Occipital lobe (tissue), 1 donor: ENCODE measurements at regions not wholly inside any gene's neighbourhood (a gene's known extent, or its start where the extent isn't known, plus 50 kb on each side); places are given as distances from the start of the nearest gene placed in this dataset.
"Not testable (repeated sequence)": the region's sequence is repeated elsewhere in the genome, so short reads cannot be mapped to it uniquely, and the experiment has no call there.

ENCODE experiments used
- DNase-seq: peaks from one replicate; lab custom pipeline; 2025; lab: John Stamatoyannopoulos, UW

DNA sequence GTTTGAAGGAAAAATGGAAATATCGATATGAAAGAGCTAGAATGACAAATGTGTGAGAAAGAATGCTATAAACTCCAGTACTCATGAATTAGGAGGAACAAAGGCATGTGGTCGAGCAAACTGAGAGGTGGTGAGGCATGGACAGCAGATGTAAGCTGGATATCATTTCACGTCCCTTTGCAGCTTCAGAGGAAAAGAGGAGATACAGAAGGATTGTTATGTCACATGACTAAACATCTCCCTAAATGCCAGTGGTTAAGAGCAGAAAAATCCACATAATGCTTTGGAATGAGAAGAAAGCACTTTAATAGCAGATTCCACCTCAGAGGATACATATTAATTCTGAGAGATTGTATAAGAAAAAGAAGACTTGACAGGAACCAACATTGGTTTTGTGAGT lies 248.7 kb downstream of the ZIC4 start:
- no peak for DNase-seq

DNA sequence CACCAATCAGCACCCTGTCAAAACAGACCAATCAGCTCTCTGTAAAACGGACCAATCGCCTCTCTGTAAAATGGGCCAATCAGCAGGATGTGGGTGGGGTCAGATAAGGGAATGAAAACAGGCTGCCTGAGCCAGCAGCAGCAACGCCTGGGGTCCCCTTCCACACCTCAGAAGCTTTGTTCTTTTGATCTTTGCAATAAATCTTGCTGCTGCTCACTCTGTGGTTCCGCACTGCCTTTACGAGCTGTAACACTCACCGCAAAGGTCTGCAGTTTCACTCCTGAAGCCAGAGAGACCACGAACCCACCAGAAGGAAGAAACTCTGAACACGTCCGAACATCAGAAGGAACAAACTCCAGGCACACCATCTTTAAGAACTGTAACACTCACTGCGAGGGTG lies 251.4 kb downstream of the ZIC4 start:
- not testable (repeated sequence) for DNase-seq

DNA sequence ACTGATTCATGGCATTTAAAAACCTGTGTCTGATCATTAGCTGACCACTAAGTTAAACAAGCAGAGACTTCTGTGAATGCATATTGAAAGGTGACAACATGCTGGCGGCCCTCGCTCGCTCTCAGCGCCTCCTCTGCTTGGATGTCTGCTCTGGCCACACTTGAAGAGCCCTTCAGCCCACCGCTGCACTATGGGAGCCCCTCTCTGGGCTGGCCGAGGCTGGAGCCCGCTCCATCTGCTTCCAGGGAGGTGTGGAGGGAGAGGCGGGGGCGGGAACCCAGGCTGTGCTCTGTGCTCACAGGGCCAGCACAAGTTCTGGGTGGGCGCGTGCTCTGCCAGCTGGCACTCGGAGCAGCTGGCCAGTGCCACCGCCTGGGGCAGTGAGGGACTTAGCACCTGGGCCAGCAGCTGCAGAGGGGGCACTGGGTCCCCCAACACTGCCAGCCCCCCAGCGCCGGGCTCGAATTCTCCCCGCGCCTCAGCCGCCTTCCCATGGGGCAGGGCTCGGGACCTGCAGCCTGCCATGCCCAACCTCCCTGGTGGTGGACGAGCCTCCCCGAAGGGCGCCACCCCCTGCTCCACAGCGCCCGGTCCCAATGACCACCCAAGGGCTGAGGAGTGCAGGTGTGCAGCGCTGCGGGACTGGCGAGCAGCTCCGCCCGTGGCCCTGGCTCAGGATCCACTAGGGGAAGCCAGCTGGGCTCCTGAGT lies 252.4 kb downstream of the ZIC4 start:
- no peak for DNase-seq

DNA sequence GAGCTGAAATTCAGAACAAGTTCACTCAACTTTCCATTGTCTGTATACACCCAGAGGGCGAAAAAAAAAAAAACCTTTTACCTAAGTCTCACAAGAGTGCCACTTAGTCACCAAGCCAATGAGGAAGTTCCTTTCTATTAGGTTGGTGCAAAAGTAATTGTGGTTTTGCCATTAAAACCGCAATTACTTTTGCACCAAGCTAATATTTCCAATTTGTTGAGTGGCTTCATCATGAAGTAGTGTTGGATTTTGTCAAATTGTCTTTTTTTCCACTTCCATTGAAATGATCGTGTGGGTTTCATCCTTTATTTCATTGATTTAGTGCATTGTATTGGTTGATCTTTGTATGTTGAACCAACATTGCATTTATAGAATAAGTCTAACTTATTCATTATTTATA lies 253.9 kb downstream of the ZIC4 start:
- DNase-seq = no peak

DNA sequence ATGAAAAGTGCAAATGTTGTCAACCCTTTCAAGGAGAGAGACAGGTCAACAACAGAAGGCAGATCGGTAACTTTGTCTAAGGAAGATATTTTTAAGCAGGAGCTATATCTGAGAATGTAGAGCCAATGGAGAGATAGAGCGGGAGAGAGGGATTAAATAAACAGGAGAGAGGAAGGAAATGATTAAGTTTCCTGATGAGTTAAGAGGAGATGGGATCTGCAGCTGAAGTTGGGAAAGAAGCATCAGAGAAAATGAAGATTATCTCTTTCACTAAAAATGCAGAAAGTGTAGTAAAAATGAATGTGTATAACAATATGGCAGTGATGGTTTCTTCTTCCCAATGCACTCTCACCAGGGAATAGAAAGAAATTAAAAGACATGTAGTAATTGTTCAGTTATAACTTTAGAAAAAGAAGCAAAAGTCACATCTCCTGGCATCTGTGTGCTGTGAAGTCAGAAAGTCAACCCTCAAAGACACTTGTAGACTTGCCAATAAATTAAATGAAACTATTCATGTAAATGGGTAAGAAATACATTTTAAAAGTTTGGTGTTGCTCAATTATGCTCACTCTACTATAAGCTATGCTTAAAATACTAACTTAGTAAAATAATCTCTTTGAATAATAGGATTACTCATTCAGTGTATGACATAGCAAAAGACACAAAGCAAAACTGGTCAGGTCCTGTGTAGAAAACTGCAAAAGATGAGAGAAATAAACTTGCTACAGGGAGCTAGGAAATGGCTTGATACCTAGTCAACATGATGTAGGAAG lies 264.6 kb downstream of the ZIC4 start:
- DNase-seq = no peak

DNA sequence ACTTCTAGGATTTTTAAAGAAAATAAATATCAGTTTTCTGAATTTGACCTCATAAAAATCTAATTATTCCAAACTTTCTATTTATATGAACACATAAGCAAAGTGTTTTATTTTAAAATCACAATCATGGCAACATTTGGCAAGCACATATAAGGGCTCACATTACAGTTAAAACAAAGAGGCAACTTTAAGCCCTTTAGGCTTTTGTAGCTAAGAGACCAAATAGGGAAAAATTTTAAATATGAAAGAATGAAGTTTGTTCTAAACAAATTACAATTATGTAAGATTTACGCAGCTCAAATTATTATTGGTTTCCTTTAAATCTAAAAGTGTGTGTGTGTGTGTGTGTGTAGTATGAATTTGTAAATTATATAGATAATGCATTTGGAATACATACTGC lies 267.0 kb downstream of the ZIC4 start:
- DNase-seq = no peak

DNA sequence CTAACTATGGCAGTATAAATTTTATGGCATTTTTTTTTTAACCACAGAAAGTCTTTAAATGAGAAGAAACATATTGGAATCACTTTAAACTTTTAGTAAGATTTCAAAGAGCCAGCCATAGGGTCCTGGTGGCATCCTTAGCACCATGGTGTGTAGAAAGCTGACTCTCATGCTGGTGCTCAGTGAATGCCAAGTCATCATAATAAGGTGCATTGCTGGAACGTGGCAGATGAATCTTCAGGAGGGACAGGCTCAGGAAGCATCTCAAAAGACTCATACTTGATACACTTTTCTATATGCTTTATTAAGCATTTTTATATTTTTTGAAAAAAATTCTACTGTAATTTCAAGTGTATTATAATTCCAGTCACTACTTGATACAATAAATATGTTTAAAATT lies 274.2 kb downstream of the ZIC4 start:
- DNase-seq = no peak

DNA sequence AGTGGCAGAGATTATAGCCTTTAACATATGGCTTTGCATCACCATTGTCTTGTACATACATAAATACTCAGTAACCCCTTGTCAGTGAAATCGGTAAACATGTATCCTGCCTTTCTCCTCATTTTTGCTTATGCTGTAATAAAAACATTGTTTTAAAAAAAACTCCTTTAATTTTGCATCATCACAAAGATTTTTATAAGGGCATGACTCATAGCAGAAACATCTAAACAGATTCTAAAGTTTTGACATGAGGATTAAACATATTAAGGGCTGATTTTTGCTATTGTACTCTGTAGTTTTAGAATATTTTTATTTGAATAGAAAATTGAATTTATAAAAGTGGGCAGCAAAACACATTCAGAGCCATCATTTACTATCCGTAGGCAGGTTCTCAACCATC lies 275.9 kb downstream of the ZIC4 start:
- DNase-seq = no peak

DNA sequence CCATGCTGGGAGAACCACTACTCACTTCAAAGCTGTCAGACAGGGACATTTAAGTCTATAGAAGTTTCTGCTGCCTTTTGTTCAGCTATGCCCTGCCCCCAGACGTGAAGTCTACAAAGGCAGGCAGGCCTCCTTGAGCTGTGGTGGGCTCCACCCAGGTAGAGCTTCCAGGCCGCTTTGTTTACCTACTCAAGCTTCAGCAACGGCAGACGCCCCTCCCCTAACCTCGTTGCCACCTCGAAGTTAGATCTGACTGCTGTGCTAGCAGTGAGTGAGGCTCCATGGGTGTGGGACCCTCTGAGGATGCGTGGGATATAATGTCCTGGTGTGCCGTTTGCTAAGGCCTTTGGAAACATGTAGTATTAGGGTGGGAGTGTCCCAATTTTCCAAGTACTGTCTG lies 276.7 kb downstream of the ZIC4 start:
- no peak for DNase-seq

DNA sequence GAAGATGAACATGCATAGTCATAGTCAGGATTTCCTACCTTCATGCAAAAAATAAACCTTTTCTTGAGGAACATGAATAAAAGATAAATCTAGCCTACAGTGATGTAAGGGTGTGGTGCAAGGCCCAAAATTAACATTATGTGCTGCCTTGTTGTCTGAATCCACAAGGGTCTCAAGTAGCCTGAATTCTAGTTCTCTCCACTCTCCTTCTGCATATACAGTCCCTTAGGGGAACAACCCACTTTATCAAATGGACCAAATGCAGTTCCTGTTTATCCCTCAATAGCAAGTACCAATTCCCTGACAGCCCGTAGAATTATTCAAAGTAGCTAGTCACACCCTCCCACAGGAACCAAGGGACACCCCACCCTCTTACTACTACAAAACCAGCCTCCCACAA lies 284.0 kb downstream of the ZIC4 start:
- DNase-seq = no peak

DNA sequence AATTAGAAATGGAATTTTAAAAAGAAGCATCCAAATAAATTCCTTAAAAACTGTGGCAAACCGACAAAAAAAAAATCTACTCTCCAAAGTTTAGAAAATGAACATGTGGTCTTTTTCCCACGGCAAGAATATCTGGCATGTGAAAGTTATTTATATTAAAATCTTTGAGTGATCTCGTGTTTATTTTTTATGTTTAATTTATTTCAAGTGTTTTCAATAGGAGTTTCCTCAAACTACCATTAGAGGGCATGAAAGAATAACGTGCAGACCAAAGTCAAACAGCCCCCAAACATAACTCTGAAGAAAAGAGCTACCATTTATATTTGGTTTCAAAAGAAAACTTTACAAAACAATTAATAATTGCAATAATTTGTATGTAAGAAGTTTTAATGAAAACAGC lies 286.4 kb downstream of the ZIC4 start:
- no peak for DNase-seq

DNA sequence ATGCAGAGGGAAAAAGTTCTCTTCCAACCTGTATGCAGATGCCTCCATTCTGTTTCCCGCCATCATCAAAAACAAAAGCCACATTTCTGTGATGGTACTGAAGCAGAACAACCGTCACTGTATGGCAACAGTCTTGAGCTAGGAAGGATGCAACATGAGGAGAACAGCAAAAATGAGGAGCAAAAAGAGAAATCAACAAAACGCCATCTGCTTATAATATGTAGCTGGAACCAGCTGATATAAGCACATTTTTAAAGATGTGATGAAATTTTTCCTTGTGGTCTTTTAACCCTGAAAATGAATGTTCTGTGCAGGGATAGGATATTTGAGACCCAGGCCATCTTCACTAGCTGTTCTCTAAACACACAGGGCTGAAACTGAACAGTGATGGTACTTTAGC lies 287.0 kb downstream of the ZIC4 start:
- DNase-seq = no peak

DNA sequence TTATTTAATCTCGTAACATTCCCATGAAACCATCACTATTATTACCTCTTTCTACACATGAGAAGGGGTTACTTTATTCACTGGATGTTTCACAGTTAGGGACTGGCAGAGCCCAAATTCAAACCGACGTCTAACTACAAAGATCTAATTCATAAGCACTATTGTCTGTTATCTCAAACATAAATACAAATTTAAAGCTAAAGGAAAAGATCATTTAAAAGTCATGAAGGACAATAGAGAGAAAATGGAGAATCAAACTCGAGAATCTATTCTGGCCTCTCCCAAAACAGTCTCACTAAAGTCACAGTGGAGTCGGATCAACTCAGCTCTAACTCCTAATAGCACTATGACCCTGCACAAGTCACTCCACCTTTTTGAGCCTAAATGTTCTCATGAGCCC lies 287.7 kb downstream of the ZIC4 start:
- DNase-seq = no peak

DNA sequence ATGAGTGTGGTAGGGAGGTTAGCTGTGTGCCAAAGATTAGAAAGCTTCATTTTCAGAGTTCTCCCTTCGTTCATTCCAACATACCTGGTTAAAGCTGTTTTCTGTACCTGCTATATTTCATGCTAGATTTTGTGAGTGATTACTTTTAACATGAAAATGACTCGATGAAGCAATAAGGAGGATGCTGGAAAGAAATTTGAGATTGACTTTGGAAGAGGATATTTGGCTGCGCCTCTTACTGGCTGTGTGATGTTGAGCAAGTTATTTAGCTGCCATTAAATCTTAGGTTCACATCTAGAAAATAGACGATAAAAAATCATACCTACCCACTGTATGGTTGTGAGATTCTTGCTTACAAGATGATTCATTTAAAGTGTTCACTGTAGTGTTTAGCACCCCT lies 288.7 kb downstream of the ZIC4 start:
- DNase-seq = no peak

DNA sequence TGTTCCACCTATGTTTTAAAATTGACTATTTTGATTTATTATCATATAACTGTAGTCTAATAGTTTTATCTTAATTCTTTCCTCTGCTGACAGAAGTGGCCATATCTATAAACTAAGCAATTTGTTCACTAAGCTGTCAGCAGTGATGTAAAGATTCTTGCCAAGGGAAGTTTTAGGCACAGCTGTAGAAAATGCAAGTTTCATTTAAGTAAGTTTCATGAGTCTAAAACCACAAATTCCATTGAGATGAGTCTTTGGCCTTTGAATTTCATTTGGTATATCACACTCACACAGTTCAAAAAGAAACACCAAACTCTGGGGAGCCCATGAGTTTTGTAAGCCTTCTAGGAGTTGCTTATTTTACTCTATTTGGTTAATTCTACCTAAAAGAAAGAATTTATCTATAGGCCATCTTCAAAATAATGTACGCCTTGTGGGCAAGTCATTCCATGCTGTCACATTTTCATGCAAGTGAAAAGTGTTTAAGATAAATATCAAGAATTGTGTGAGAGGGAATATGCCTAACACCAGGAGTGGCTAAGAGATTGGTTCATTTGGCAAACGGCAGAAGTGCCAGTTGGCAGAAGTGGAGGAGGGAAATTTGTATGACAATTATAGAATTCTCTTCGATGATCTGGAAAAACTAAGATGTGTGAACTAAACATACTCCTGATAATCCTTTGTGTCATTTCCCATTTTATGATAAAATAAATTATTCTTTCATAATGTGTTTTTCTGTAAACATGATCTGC lies 292.9 kb downstream of the ZIC4 start:
- DNase-seq = no peak

DNA sequence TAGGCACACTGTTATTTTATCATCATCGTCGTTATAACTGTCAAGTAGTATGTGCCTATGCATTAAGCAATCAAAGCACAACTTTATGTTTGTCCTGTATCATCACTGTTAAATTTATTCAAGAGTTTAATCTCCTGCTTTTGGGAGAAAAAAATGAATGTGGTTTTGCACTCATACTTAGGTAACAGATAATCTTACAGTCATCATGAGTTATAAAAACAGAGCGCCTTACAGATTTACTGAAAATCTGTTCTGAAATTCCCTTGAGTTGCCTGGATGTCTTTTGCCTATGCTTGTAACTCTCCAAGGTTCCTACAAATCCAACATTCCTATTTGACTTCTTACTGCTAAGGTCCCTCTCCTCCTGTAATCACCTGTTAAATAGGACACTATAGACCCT lies 307.3 kb downstream of the ZIC4 start:
- no peak for DNase-seq

DNA sequence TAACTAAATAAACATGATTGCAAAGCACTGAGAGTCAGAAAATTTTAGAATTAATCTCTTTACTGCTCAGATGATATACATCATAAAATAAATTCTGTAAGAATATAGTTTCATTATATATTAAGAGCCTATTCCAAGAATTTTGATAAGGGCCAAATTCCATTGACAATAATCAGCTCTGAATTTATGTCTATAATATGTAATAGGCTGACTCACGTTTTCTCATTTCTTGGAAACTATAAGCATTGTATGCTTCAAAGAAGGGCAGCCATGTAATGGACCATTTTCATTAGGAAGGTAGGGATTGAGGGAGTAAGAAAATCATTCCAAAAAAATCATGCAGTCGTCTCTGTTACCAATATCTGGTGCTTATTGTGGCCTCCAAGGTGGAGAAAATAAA lies 315.9 kb downstream of the ZIC4 start:
- DNase-seq = no peak

DNA sequence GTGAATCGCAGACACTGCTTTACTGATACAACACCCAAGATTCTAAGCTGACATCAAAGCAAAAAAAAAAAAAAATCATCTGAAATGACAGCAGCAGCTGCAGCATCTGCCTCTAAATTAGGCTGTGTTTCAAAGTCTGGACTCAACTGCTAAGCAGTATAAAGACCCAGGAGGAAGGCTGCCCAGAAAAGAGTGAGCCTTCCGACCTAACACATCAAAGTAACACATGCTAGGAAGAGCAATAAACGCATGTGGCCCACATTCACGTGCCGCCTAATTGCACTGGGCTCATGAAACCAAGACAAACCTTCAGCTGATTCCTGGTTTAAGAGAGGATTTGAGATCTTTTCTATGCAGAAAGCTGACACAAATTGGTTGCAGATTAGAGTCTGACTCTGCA lies 317.1 kb downstream of the ZIC4 start:
- DNase-seq = no peak

DNA sequence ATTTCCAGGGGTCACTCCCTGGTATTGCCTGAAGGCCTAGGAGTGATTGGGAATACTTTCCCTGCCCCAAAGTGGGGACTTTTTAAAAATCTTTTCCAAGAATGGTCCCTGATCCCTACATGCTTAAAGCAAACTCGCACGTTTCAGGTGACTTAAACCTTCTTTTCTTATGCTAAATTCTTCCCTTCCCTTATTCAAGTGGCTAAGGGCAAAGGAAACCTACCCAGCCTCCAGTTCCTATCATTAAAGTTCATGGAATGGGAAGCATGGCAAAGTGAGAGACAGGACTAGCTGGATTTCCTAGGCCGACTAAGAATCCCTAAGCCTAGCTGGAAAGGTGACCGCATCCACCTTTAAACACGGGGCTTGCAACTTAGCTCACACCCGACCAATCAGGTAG lies 346.8 kb downstream of the ZIC4 start:
- not testable (repeated sequence) for DNase-seq

DNA sequence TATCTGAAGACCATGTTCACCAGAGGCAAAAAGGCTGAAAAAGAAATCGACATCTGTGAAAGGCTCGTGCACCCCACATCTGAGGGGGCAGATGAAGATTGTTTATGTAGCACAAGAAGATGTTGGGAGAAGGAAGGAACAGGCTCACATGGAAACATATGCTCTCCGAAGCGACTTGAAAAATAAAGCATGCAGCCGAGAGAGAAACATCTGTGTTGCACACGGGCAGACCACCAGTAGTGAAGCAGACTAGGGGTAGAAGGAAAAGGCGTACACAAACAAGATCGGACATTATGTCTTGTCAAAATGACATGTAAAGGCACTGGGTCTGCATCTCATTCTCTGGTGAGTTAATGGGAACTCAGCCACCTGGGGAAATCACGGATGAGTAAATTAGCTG lies 356.5 kb downstream of the ZIC4 start:
- no peak for DNase-seq

DNA sequence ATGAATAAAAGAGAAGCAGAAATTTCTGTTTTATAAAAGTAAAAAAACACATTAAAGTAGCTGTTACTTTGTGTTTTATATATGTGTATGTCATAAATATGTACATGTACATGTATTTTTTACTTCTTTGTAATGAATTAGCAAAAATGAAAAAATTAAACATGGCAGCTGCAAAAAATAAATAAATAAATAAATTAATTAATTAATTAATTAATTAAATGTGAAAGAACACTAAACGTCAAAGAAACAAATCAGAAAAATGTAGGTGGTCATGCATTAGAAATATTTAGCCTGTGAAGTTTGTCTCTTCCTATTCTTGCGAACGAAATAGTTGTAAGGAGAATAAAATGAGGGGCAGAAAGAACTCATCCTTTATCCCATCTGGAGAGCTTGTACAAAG lies 357.0 kb downstream of the ZIC4 start:
- DNase-seq = no peak

DNA sequence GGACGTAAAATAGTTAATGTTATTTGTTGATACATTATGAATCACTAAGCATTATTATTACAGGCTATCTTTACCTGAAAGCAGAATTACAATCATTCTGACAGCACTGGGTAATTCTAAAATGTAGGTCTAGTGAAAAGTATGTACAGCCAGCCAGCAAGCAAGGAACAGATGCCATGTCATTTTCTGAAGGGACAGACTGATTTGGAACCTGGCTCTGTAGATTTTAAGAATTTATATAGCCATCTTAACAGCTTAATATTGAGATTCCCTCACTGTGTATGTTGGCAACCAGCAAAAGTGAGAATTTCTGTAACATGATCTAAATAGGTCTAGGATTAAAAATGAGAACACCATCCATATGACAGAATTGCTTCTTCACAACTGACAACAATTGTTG lies 359.4 kb downstream of the ZIC4 start:
- no peak for DNase-seq

DNA sequence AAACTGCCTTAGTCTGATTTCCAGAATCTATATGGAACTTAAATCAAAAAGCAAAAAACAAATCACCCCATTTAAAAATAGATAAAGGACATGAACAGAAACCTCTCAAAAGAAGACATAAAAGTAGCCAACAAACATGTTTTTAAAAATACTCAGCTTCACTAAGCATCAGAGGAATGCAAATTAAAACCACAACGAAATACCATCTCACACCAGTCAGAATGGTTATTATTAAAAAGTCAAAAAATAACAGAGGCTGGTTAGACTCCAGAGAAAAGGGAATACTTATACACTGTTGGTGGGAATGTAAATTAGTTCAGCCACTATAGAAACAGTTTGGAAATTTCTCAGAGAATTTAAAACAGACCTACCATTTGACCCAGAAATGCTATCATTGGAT lies 367.9 kb downstream of the ZIC4 start:
- DNase-seq = no peak
